HG03108 (cell line): ENCODE measurements at regions not wholly inside any gene's neighbourhood (a gene's known extent, or its start where the extent isn't known, plus 50 kb on each side); places are given as distances from the start of the nearest gene placed in this dataset.

Experiments used
- ATAC-seq: cut with Tn5 transposase; IDR thresholded peaks from one replicate; pipeline ENCODE4 v1.9.1; 2021; ENCODE audit warnings: moderate library complexity; ENCODE audit not compliant: unreplicated experiment

DNA sequence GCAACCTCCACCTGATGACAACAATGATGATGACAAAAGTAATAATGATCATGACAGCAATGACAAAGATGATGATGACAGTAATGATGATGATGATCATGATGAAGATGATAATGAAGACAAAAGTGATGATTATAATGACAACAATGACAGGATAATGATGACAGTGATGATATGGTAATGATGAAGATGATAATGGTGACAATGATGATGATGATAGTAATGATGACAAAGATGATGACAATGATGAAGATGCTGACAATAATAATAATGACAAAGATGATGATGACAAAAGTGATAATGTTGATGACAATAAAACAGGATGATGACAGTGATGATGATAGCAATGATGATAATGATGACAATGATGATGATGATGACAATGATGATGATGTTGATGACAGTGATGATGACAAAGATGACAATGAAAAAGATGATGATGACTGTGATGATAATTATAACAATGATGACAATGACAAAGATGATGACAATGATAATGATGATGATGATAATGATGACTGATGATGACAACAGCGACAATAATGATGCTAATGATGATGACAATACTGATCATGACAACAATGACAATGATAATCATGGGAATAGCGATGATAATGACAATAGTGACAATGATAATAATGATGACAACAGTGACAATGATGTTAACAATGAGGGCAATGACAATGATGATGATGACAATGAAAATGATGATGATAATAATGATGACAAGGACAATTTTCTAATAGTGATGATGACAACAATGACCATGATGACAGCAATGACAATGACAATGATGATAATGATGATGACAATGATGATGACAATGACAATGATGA is 1106.5 kb upstream of the AUTS2 start:
- no peak for ATAC-seq

DNA sequence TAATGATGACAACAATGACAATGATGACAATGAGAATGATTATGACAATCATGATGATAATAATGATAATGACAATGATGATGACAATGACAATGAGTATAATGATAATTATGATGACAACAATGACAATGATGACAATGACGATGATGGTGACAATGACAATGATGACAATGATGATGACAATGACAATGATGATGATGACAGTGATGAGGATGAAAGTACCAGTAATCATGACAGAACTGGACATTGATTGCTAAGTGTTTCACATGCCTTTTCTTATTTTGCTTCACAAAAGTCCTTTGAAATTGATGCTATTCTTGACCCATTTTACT is 1106.0 kb upstream of the AUTS2 start:
- no peak for ATAC-seq

- no peak for ATAC-seq
Observed at GRCh38 chr7:68503400-68503799, 1094.9 kb upstream of the AUTS2 start.

- no peak for ATAC-seq
Observed at GRCh38 chr7:68504716-68505115, 1093.6 kb upstream of the AUTS2 start.

GRCh38 chr7:68505721-68506120 is 1092.6 kb upstream of the AUTS2 start:
- no peak for ATAC-seq

DNA sequence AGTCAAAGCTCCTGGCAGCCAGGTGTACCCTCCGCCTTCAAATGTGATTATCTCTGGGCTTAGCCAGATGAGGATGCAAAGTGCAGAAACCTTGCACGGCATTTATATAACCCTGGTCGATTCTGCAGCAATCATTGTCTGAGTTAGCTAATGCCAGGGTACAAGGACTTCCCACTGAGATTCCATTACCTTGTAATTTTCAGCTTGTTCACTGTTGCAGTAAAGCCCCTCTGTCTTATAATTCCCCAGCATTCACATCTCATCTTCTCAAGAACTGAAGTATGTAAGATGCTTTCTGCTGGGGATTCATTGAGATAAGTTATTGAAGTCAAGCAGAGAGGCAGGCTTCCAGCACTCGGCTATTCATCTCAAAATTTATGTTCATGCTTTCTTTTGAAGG is 1090.6 kb upstream of the AUTS2 start:
- no peak for ATAC-seq

- no peak for ATAC-seq
Observed at GRCh38 chr7:68509054-68509453, 1089.2 kb upstream of the AUTS2 start.

DNA sequence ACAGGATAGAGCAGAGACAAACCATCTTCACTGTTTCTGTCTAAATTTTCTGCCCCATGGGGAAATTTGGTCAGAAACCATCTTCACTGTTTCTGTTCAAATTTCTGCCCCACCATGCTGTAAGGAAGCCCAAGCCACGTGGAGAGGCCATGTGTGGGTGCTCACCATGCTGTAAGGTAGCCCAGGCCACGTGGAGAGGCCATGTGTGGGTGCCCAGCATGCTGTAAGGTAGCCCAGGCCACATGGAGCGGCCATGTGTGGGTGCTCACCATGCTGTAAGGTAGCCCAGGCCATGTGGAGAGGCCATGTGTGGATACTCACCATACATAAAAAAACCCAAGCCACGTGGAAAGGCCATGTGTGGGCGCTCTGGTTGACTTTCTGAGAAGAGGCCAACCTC is 1088.7 kb upstream of the AUTS2 start:
- no peak for ATAC-seq

GRCh38 chr7:68511281-68511680 is 1087.0 kb upstream of the AUTS2 start:
- ATAC-seq, result no peak

DNA sequence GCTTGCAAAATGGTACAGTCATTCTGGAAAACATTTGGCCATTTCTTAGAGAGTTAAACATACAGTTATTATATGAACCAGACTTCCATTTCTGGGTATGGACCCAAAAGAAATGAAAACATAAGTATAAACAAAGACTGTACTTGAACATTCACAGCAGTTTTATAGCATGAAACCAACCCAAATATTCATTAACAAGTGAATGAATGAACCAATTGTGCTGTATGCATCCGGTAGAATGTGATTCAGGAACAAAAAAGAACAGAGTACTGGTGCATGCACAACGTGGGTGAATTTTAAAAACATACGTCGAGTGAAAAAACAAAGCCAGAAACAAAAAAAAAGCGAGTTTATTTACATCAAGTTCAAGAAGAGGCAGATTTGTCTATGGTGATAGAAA is 1085.8 kb upstream of the AUTS2 start:
- no peak for ATAC-seq

DNA sequence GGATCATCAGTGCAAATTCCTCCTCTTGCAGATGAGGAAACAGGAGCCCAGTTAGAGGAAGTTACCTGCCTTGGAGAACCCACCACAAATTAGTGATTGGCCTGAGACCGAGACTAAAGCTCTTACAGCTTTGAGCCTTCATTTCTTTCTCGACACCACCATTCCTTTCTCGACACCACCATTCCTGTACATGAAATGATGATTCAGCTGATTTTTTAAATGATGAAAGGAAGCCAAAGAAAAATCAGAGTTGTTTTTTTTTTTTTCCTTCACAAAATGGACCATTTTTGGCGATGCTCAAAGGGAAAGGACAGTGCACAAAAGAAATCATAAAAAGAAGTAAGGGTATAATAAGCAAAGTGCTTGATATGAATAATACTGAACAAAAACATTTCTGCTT is 1080.2 kb upstream of the AUTS2 start:
- ATAC-seq, result no peak

DNA sequence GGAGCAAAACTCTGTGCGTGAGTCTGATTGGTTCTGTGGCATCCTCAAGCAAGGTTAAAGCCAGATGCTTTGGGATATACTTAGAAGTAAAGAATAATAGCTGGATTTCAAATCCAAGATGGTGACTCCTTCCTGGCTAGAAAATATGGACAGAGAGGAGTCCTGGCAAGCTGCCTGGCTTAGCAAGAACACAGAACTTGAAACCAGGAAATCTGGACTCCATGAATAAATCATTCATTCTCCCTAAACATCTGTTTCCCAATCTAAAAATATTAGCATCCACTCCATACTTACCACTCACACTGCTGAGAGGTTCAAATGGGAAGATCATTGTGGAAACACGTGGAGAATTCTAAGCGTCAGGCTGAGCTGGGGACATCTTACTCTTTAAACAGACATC is 1074.1 kb upstream of the AUTS2 start:
- ATAC-seq, result no peak

GRCh38 chr7:68529221-68529620 is 1069.1 kb upstream of the AUTS2 start:
- ATAC-seq, result no peak

DNA sequence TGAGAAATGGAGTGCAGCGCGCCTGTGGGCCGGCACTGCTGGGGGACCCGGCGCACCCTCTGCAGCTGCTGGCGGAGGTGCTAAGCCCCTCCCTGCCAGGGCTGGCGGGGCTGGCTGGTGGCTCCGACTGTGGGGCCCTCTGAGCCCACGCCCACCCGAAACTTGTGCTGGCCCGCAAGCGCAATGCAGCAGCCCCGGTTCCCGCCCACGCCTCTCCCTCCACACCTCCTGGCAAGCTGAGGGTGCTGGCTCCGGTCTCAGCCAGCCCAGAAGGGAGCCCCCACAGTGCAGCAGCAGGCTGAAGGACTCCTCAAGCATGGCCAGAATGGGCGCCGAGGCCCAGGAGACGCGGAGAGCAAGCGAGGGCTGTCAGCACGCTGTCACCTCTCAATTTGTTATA is 1063.0 kb upstream of the AUTS2 start:
- no peak for ATAC-seq

GRCh38 chr7:68537051-68537773 is 1061.1 kb upstream of the AUTS2 start:
- ATAC-seq, result no peak

GRCh38 chr7:68537774-68538071 is 1060.6 kb upstream of the AUTS2 start:
- no peak for ATAC-seq

GRCh38 chr7:68542831-68543230 is 1055.4 kb upstream of the AUTS2 start:
- ATAC-seq, result no peak

- no peak for ATAC-seq
Observed at GRCh38 chr7:68544851-68545250, 1053.4 kb upstream of the AUTS2 start.

GRCh38 chr7:68547181-68547580 is 1051.1 kb upstream of the AUTS2 start:
- ATAC-seq, result no peak

GRCh38 chr7:68547799-68548198 is 1050.5 kb upstream of the AUTS2 start:
- ATAC-seq, result no peak

- ATAC-seq, result no peak
Observed at GRCh38 chr7:68550027-68550426, 1048.2 kb upstream of the AUTS2 start.

DNA sequence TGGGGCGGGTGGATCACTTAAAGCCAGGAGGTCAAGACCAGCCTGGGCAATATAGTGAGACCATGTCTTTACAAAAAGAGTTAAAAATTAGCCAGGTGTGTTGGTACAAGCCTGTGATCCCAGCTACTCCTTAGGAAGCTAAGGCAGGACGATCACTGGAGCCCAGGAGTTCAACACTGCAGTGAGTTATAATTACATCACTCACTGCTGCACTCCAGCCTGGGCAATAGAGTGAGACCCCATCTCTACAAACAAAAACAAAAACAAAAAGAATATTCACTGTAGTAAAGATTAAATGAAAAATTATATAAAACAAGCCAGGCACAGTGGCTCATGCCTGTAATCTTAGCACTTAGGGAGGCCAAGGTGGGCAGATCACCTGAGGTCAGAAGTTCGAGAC is 1047.6 kb upstream of the AUTS2 start:
- no peak for ATAC-seq

GRCh38 chr7:68556537-68556936 is 1041.7 kb upstream of the AUTS2 start:
- no peak for ATAC-seq
